ENCODE measurements at regions not wholly inside any gene's neighbourhood (a gene's known extent, or its start where the extent isn't known, plus 50 kb on each side); places are given as distances from the start of the nearest gene placed in this dataset.
"Not testable (repeated sequence)": the region's sequence is repeated elsewhere in the genome, so short reads cannot be mapped to it uniquely, and the experiment has no call there.

DNA sequence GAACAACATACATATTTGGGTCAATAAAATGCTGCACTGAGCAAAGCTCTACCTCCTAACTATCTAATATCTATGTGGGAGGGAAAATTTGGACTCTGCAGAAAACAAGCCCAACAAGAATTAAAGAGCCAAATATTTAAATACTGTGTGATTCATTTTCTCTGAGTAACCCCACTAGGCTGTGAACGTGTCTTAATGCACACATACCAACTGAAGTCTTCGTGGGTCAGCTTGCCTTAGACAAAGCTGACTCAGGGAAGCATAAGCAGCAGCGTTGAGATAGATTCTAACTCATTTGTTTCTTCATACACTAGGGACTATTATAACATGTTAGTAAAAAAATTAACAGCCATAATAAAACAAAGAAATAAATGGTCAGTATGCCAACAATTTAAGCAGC, 114.3 kb downstream of the GJA1 start:
- DNase-seq: no peak

DNA sequence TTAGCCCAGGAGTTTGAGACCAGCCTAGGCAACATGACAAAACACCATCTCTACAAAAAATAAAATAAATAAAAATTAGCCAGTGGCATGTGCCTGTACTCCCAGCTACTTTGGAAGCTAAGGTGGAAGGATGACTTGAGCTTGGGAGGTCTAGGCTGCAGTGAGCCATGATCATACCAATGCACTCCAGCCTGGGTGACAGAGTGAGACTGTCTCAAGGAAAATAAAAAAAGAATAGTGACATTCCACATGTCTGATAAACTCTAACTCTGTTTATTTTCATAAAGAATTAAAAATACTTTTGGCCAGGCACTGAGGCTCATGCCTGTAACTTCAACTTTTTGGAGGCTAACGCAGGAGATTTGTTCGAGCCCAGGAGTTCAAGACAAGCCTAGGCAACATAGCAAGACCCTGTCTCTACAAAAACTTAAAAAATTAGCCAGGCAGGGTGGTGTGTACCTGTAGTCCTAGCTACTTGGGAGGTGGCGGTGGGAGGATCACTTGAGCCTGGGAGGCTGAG, 115.1 kb downstream of the GJA1 start:
- DNase-seq: no peak

DNA sequence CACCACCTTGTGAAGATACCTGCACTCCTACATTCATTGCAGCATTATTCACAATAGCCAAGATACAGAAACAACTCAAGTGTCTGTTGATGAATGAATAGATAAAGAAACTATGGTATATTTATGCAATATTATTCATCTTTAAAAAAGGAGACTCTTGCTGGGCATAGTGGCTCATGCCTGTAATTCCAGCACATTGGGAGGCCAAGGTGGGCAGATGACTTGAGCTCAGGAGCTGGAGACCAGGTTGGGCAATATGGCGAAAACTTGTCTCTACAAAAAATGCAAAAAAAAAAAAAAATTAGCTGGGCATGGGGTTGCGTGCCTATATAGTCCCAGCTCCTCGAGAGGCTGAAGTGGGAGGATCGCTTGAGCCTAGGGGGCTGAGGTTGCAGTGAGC, 119.8 kb downstream of the GJA1 start:
- no peak for DNase-seq

DNA sequence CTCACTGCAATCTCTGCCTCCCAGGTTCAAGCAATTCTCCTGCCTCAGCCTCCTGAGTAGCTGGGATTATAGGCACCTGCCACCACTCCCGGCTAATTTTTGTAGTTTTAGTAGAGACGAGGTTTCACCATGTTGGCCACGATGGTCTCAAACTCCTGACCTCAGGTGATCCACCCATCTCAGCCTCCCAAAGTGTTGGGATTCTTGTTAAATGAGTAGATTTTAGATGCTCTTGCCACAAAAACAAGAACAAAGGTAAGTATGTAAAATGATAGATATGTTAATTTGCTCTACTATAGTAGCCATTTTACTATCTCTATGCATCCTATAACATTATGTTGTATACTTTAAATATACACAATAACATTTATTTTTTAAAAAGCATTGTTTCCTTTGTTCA, 120.7 kb downstream of the GJA1 start:
- DNase-seq: not testable (repeated sequence)

DNA sequence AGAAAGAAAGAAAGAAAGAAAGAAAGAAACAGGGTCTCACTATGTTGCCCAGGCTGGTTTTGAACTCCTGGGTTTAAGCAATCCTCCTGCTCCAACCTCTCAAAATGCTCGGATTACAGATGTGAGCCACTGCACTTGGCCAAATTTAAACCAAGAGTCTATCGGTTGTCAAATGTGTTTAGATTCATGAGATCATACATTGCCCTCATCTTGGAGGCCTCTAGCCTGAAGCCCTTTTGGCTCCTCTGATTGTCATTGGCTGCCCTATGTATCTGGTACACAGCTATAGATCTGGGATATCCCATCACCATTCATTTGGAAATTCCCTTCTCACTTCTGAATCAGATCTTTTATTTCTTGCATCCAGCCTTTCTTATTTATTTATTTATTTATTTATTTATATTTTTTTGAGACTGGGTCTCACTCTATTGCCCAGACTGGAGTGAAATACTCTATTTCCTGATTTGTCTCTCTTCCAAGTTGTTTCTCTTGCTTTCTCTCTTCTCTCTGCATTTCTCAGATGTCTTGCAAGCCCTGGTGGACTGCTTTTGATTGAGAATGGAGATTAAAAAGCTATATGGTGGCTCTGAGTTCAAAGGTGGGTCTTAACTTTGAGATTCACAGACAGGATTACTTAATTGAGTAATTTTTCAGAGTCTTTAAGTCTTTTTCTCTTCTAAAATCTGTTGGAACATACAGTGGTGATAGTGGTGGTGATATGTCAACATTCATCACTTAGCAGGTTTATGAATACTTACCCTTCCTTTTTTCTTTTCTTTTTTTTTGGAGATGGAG, 121.9 kb downstream of the GJA1 start:
- DNase-seq: no peak

DNA sequence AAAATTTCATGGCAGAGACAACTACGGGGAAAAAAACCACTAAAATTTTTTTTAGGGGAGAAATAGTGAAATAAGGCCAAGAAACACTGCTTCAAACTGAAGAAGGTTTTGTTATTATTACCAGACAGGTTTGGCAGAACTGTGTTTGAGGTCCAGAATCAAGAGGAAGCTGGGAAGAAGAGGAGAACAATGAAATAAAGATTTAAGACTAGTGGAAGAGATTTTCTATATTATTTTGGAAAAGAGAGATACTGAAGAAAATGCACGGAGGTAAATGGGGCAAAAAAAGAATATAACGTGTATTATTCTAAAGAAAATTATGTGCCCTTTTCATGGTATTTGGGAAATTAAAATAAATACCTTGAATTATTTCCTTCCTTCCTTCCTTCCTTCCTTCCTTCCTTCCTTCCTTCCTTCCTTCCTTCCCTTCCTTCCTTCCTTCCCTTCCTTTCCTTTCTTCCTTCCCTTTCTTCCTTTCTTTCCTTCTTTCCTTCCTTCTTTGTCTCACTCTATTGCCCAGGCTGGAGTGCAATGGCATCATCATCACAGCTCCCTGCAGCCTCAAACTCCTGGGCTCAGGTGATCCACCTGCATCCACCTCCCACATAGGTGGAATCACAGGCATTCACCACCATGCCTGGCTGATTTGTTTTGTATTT, 124.3 kb downstream of the GJA1 start:
- DNase-seq: no peak

DNA sequence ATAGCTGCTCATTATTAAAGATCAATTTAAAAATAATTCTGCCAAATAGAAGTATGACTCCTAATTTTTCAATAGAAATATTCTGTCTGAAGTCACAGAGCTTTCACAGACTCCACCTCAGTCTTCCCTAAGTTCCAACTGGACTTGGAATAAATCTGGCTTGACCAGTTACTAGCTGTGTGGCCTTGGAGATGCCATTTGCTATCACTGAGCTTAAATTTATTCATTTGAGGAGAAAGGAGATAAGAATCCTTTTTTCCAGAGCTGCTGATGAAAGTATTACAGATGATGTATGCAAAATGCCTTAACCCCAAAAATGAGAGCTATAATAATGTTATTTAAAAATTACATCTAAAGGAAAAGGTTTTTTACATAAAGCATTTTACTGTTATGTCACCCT, 125.0 kb downstream of the GJA1 start:
- no peak for DNase-seq

DNA sequence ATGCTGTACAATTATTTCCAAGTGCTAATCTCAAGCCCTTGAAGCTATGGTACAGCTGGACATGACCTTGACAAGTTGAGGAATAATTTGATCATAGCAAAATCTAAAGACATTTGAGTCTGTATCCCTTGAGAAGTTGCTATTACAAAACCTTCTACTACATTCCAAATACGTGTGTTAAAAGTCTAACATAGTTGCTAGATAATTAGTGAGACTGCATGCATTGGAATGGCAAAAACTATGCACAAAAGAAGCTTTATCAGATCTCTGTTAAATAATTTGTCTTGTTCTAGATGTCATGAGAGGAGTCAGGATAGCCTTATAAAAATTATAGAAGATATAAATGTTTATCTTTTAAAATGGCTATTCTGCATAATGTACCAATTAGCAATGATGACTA, 127.8 kb downstream of the GJA1 start:
- no peak for DNase-seq

DNA sequence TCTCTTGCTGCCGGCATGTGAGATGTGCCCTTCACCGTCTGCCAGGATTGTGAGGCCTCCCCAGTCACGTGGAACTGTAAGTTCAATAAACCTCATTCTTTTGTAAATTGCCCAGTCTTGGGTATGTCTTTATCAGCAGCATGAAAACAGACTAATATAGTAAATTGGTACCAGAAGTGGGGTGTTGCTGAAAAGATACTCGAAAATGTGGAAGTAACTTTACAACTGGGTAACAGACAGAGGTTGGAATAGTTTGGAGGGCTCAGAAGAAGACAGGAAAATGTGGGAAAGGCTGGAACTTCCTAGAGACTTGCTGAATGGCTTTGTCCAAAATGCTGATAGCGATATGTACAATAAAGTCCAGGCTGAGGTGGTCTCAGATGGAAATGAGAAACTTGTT, 129.1 kb downstream of the GJA1 start:
- DNase-seq: not testable (repeated sequence)

DNA sequence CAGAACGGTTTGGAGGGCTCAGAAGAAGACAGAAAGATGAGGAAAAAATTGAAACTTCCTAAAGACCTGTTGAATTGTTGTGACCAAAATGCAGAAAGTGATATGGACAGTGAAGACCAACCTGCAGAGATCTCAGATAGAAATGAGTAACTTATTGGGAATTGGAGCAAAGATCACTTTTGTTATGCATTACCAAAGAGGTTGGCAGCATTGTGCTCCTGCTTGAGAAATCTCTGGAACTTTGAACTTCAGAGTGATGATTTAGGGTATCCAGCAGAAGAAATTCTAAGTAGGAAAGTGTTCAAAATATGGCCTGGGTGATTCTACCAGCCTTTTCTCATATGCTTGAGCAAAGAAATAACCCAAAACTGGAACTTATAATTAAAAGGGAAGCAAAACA, 136.0 kb downstream of the GJA1 start:
- no peak for DNase-seq

DNA sequence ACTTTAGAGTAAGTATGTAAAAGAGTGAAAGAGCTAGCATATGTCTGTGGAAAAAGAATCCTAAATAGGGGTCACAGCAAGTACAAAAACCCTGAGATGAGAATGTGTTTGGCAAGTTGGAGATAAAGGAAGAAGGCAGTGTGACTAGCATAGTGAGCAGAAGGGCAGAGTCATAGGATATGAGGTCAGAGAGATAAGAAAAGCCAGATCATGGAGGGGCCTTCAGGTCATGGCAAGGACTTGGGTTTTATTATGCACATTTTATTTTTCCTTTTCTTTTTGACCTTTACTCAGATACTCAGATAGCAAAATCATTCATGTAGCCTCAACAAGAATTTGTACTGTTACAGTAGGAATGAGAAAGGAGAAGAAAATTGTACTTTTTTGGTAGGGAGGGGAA, 138.0 kb downstream of the GJA1 start:
- DNase-seq: no peak

DNA sequence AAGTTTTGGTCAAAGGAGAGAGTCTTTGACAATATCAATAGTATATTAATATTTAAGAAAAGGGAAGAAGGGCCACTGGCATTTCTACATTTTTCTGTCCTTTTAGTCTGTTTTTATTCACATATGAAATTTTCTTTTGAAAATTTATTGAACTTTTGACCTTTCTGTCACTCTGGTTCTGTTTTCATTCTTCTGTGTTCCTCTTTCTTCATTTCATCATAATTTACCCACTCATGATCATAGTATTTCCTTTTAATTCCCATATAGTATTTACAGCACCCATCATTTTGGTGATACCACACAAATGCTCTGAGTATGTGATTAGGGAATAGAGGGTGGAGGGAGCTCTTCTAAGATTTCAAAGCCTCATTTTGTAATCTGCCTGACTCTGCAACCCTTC, 142.8 kb downstream of the GJA1 start:
- DNase-seq: no peak

DNA sequence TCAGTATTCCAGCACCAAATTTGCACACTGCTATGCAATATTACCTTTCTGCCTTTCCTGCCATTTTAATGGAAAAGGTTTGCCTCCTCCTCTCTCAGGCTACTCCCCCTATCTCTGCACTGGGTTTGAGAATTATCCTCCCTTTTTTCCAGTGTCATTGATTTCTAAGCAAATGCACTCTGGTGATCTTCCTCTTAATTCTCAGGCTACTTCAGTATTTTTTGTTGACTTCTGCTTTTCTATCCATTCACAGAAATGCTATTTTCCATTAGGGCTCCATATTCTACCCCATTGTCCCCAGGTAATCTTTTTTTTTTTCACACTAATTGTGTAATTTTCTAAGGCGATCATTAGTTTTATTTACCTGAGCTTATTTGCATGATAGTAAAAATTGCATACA, 144.0 kb downstream of the GJA1 start:
- DNase-seq: no peak

DNA sequence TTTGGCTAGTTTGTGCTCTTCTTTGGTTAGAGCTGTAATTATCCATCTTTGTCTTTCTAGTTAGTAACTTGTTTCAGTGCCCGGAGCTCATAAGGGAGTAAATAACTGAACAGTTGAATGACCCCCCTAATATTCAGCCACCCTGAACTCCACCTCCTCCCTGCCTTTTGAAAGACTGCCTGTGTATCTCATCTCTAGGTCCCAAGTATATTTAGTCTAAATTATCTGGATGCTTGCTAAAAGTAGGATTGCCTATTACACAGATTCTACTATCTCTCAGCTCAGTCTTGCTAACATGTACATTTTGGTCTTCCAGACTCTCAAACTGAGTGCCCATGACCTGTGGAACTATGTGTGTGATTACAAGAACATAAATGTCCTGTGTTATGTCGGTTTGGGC, 145.9 kb downstream of the GJA1 start:
- DNase-seq: no peak

DNA sequence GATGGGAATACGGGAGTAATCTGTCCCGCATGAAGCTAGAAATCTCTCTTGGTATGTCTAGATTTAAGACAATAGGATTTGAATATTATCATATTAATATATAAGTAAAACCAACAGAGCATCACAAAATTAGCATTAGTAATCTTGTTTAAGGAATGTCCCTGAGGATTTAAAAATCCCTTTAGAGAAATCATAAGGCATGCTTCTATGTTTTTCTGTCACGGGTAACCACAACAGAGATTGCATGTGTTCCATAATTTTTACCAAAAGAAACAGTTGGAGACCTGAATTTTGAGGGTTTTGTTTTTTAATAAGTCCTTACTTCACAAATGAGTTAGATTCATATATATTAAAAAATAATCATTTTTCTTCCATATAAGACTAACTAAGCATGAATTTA, 146.8 kb downstream of the GJA1 start:
- no peak for DNase-seq

DNA sequence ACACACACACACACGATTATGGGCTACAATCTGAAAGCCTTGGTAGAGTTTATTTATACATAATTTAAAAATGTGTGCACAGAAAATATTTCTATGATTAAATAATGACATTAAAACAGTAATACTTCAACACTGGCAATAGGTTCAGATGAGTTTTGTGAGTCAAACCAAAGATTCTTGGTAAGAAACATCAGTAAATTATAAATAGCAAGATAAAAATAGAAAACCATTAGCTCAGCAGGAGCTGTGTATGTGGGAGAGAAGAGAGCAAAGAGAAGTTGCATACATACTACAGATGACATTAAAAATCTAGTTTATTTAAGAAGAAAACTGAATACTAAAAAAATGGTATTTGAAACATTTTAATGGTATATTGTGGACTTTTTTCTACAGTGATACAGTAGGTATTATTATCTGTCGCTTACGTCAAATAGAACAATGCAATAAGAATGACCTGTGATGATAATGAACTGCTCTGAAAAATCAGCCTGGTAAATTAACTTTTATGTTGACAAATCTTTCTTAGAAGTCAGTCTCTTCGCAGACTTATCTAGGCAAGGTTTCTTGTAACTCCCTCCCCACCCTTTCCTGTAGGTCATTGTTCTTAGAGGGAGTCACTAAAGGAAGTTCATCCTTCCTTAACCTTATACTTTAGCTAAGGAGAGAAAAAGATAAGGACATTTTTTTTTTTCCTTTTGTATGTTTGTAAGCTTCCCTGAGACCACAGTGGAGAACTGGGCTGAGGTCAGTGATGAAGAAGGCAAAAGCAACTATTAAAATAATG, 149.3 kb downstream of the GJA1 start:
- DNase-seq: no peak

DNA sequence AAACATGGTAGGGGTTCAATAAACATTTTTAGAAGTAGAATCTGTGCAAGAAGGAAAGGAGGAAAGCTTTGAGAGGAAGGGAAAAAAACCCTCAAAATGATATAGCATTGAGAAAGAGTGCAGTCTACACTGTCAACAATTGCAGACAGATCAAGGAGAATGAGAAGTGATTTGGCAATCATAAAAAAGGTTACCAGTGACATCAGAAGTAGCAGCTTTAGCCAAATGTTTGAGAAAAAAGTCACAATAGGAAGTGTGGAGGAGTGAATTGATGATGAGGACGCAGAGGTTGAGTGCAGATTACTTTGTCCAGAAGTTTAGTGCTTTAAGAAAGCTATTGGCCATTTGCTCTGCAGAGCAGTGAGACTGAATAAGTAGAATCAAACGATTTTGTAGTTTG, 155.0 kb downstream of the GJA1 start:
- DNase-seq: no peak

DNA sequence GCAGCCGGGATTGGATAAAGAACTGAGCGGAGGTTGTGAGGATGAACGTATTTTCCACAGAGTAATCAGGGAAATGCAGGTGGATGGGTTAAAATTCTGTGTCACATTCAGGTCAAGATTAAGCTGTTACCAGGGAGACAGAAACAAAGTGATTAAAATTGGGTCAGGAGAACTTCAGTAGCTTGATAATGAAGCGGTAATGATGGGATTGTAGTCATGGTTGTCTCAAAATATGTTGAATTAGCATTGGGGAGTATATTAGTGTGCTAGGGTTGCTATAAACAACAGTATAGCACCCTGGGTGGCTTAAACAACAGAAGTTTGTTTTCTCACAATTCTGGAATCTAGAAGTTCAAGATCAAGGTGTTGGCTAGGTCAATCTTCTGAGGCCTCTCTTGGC, 155.5 kb downstream of the GJA1 start:
- no peak for DNase-seq

DNA sequence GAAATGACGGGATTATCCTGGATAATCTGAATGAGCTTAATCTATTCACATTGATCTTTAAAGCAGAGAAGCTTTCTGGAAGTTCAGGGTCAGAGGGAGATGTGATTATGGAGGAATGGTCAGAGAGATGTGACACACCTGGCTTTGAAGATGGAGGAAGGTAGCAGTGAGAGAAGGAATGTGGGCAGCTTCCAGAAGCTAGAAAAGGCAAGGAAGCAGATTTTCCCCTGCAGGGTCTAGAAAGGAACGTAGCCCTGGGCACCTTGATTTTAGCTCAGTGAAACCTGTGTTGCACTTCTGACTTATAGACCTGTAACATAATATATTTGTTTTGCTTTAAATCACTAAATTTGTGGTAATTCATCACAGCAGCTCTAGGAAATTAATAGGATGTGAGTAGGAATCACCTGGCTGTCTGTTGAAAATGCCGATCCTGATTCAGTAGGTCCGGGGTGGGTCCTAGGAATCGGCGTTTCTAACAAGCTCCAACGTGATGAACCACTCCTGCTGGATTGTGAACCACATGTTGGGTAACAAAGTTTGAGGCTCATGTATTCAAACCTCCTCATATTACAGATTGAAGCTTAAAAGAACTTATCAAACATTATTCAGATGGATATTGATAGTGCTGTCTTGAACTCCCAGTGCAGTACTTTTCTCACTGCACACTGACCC, 157.0 kb downstream of the GJA1 start:
- no peak for DNase-seq

DNA sequence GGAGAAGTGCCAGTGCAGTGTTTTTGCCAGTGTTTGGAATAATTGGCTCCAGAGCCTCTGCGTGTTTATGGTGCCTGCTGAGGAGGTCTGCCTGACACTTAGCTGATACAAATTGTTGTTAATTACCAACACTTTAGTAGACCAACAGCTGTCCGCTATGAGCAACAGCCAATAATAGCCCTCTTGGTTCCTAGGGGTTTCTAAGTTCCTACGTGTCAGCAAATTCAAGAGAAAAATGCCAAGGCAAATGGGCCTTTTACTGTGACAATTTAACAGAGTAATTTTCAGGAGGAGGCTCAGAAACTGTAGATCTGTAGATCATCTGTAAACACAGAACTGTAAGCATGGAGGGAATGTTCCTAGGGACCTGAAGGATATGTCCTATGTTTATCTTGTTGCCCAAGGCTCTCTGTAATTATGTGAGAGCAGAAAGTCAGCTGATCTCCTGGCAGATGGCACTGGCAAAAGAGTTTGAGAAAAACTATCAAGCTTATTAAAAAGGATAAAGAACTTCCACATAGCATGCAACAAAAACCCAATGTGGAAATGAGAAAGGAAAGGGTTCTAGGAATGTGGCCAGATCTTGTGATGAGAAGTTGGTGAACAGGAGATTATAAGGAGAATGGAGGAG, 157.7 kb downstream of the GJA1 start:
- DNase-seq: no peak

DNA sequence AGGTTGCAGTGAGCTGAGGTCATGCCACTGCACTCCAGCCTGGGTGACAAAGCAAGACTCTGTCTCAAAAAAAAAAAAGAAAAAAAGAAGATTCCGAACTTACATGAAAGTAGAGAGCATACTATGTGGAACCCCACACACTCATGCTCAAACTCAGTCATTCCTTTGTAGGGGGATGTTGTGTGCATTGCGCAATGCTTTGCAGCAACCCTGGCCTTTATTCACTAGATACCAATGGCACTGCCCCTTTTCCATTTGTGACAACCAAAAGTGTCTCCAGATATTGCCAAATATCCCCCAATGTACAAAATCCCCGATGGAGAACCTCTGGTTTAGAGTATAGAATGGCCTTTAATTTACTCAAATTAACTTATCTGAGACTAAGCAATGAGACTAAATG, 158.6 kb downstream of the GJA1 start:
- no peak for DNase-seq

DNA sequence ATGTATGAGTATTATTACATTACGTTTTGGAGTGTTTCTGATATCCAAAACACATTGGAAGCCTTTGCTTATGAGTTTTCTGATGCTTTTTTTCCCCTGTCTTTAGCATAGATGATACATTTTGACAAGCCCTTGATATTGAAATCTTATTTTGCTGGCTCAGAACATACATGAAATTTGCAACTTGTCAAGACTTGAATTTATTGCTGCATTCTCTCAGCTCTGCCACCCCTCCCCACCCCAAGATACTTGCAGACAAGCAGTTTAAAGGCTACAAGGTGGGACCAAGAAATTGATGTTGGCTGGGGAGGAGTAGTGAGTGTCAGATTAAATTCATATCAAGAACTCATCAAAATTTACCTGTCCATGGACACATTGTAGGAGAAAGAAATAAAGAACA, 160.2 kb downstream of the GJA1 start:
- DNase-seq: no peak

DNA sequence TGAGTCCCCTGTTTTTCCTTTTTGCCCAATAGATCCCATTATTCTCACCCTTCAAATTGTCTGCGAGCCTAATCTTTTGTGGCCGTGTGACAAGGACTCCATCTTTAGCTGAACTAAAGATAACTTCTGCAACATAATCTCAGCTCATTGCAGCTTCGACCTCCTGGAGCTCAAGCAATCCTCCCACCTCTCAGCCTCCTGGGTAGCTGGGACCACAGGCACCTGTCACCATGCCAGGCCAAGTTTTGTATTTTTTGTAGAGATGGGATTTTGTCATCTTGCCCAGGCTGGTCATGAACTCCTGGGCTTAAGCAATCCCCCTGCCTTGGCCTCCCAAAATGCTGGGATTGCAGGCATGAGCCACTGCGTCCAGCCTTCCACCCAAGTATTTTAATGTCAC, 161.0 kb downstream of the GJA1 start:
- no peak for DNase-seq
